ENCODE measurements at regions not wholly inside any gene's neighbourhood (a gene's known extent, or its start where the extent isn't known, plus 50 kb on each side); places are given as distances from the start of the nearest gene placed in this dataset.

- TF ChIP-seq POLR2AphosphoS5 (IDR thresholded peaks at IDR 0.05; ENCODE audit: borderline replicate concordance, low read depth, low read length), result no peak
- no peak for TF ChIP-seq FOXP2 (optimal IDR thresholded peaks at IDR 0.05; ENCODE audit: control extremely low read depth, extremely low read length, insufficient read depth)
- TF ChIP-seq EZH2 (IDR thresholded peaks at IDR 0.05), result no peak
These were observed 229.2 kb upstream of the ZFP64 start for GRCh38 chr20:52420805-52421204.

Data from SK-N-MC (cell line).